B cell (primary cell): ENCODE measurements at regions not wholly inside any gene's neighbourhood (a gene's known extent, or its start where the extent isn't known, plus 50 kb on each side); places are given as distances from the start of the nearest gene placed in this dataset.

ENCODE experiments used
- ATAC-seq: fragments of 200-7000 bp; cut with Tn5 transposase; one replicate; pipeline ENCODE4 v1.10.0; 2021; ENCODE audit warnings: low read depth, mild to moderate bottlenecking, moderate number of reproducible peaks, moderate library complexity
- CTCF ChIA-PET: fragments of 350-600 bp; sonication (Branson Sonifier 250); formaldehyde crosslinking; loops from one replicate; lab custom pipeline; 2021; ENCODE audit warnings: antibody characterized with exemption, inconsistent platforms; lab: Charles Lee
- POLR2A ChIA-PET: fragments of 350-600 bp; sonication (Branson Sonifier 250); formaldehyde crosslinking; loops from one replicate; lab custom pipeline; 2021; ENCODE audit warnings: antibody characterized with exemption; lab: Charles Lee
- DNase-seq: peaks from one replicate; pipeline ENCODE4 v3.0.0; 2013
- H2AFZ ChIP-seq: 2 replicates; pipeline ENCODE4 v1.6.1; 2012; ENCODE audit warnings: mild to moderate bottlenecking, low read depth, low read length; ENCODE audit not compliant: insufficient read depth, poor library complexity, severe bottlenecking
- H3K27ac ChIP-seq, 2 donors: 1 replicate in 1 of 2; 2 replicates in 1 of 2; pipeline ENCODE4 v1.5.1; 2012 to 2013; ENCODE audit warnings: low read length in 2 of 2, mild to moderate bottlenecking in 2 of 2, moderate library complexity in 1 of 2
- H3K27me3 ChIP-seq, 4 experiments: fragments of 200-600 bp in 1 of 4; sonication (generic) in 1 of 4; replicated peaks in 1 of 4; 1 replicate in 2 of 4; 2 replicates in 2 of 4; pipeline versions ENCODE4 v1.6.1 to v1.7.0; 2013 to 2016; ENCODE audit warnings: low read length in 3 of 4, mild to moderate bottlenecking in 2 of 4, mixed read lengths in 1 of 4, moderate library complexity in 1 of 4; ENCODE audit not compliant: insufficient read depth in 4 of 4, control insufficient read depth in 3 of 4; ENCODE audit errors: control extremely low read depth in 1 of 4
- H3K36me3 ChIP-seq, 2 experiments: replicated peaks in 1 of 2; 1 replicate in 1 of 2; 2 replicates in 1 of 2; pipeline versions ENCODE4 v1.6.1 to v1.7.1; 2013; ENCODE audit warnings: low read length in 1 of 2; ENCODE audit not compliant: insufficient read depth in 2 of 2, control insufficient read depth in 1 of 2; ENCODE audit errors: control extremely low read depth in 1 of 2, extremely low read depth in 1 of 2
- H3K4me1 ChIP-seq, 2 donors: fragments of 200-600 bp in 1 of 2; sonication (generic) in 1 of 2; 1 replicate in 1 of 2; 2 replicates in 1 of 2; pipeline versions ENCODE4 v1.5.1 to v1.6.1; 2013 to 2017; ENCODE audit warnings: low read length in 2 of 2; ENCODE audit not compliant: control insufficient read depth in 2 of 2, insufficient read depth in 2 of 2
- H3K4me2 ChIP-seq: replicated peaks from 2 replicates; pipeline ENCODE3; 2012; ENCODE audit warnings: mild to moderate bottlenecking, low read depth, low read length; ENCODE audit not compliant: poor library complexity, severe bottlenecking
- H3K4me3 ChIP-seq, 5 experiments: fragments of 200-600 bp in 1 of 5; sonication (generic) in 1 of 5; 1 replicate in 3 of 5; 2 replicates in 2 of 5; pipeline versions ENCODE4 v1.5.1 to v1.7.0; 2011 to 2016; ENCODE audit warnings: low read length in 4 of 5, mild to moderate bottlenecking in 4 of 5, low read depth in 2 of 5, control low read depth in 1 of 5, moderate library complexity in 1 of 5; ENCODE audit not compliant: insufficient read depth in 1 of 5; ENCODE audit errors: control extremely low read depth in 1 of 5, extremely low read depth in 1 of 5
- H3K79me2 ChIP-seq: fragments of 200-600 bp; sonication (generic); one replicate; pipeline ENCODE4 v1.6.0; 2016; ENCODE audit warnings: low read length; ENCODE audit not compliant: control insufficient read depth, insufficient read depth
- H3K9ac ChIP-seq: fragments of 200-600 bp; sonication (generic); 2 replicates; pipeline ENCODE4 v1.6.1; 2017; ENCODE audit warnings: mild to moderate bottlenecking, low read length, moderate library complexity
- H3K9me3 ChIP-seq, 3 donors: one replicate each; pipeline versions ENCODE4 v1.6.1 to v1.7.1; 2013; ENCODE audit warnings: low read length in 2 of 3; ENCODE audit not compliant: control insufficient read depth in 2 of 3, insufficient read depth in 1 of 3; ENCODE audit errors: control extremely low read depth in 1 of 3
- H4K20me1 ChIP-seq: 2 replicates; pipeline ENCODE4 v1.6.0; 2012; ENCODE audit warnings: mild to moderate bottlenecking, low read length; ENCODE audit not compliant: insufficient read depth, control insufficient read depth, poor library complexity, severe bottlenecking
- H3K27ac Mint-ChIP-seq: one replicate; pipeline ENCODE4 v1.8.0; 2021; ENCODE audit warnings: mixed read lengths
- H3K27me3 Mint-ChIP-seq: one replicate; pipeline ENCODE4 v1.8.0; 2021; ENCODE audit warnings: mixed read lengths
- H3K4me1 Mint-ChIP-seq: one replicate; pipeline ENCODE4 v1.8.0; 2021; ENCODE audit warnings: mixed read lengths
- H3K4me3 Mint-ChIP-seq: one replicate; pipeline ENCODE4 v1.8.0; 2021; ENCODE audit warnings: mixed read lengths
- H3K9me3 Mint-ChIP-seq: one replicate; pipeline ENCODE4 v1.8.0; 2022; ENCODE audit warnings: mixed read lengths; ENCODE audit not compliant: insufficient read depth
- EZH2 ChIP-seq: IDR thresholded peaks from 2 replicates; pipeline ENCODE4 v1.6.1; 2012; ENCODE audit warnings: borderline replicate concordance, low read depth, mild to moderate bottlenecking, moderate library complexity, low read length; ENCODE audit not compliant: insufficient read depth, poor library complexity, severe bottlenecking
- WGBS: methylation state at CpG from one replicate; pipeline ENCODE4 v1.1.5; 2013; ENCODE audit warnings: missing lambda C conversion rate; ENCODE audit not compliant: insufficient coverage; 5-methylcytosine and 5-hydroxymethylcytosine counted together
- intact Hi-C: fragments of 100-400 bp; cut with micrococcal nuclease; formaldehyde crosslinking; loops from one replicate; pipeline ENCODE4 v1.10.0; 2022
- TF ChIP-seq, protein P1 (sequence below): fragments of 200-600 bp; IDR thresholded peaks from one replicate; pipeline ENCODE4 v1.8.0; 2022; ENCODE audit warnings: antibody characterized with exemption, mild to moderate bottlenecking

DNA sequence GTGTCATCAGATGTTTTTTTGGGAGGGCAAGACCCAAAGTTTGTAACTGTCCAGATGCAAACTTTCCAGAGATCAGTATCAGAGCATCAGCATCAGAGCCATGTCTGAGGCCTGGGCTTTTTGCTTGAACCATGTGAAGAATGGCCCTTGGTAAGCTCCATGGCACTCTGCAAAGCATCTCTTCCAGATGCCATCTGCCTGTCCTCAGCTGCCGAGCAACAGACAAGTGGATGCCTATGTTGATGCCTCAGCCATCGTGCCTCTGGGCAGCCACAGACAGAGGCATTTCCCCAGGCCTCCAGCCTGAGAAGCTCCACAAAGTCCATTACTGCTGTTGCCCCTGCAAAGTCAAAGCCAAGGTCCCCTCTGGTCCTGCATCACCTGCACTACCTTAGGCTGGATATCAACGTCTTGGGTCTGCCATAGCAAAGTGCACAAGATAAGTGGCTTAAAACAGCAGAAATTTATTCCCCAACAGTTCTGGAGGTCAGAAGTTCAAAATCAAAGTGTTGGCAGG, 670.2 kb upstream of the MKI67 start:
- no peak for DNase-seq
- Histone ChIP-seq H3K4me3 (no peak overlapping the region), H3K4me2 (no peak overlapping the region), H3K36me3 (no peaks in the 10 kb centered on the region), H3K27me3 (no peaks in the 10 kb centered on the region), H2AFZ (no peak overlapping the region), H3K4me1 (no peaks in the 10 kb centered on the region), H3K27ac (no peak overlapping the region), H4K20me1 (no peaks in the 10 kb centered on the region), H3K9me3 (peaks cover 0 to 5% (median 0%) of the 10 kb centered on the region in 3 donors), H3K9ac (no peak overlapping the region), H3K79me2 (no peaks in the 10 kb centered on the region)
- intact Hi-C loops: no loop called here
- ChIA-PET POLR2A (no interaction called here), CTCF (no interaction called here)
- Mint-ChIP-seq H3K4me1 (no peaks in the 10 kb centered on the region), H3K4me3 (no peak overlapping the region), H3K27me3 (no peaks in the 10 kb centered on the region), H3K9me3 (peaks cover 2% of the 10 kb centered on the region), H3K27ac (no peak overlapping the region)
- TF ChIP-seq, protein P1, sequence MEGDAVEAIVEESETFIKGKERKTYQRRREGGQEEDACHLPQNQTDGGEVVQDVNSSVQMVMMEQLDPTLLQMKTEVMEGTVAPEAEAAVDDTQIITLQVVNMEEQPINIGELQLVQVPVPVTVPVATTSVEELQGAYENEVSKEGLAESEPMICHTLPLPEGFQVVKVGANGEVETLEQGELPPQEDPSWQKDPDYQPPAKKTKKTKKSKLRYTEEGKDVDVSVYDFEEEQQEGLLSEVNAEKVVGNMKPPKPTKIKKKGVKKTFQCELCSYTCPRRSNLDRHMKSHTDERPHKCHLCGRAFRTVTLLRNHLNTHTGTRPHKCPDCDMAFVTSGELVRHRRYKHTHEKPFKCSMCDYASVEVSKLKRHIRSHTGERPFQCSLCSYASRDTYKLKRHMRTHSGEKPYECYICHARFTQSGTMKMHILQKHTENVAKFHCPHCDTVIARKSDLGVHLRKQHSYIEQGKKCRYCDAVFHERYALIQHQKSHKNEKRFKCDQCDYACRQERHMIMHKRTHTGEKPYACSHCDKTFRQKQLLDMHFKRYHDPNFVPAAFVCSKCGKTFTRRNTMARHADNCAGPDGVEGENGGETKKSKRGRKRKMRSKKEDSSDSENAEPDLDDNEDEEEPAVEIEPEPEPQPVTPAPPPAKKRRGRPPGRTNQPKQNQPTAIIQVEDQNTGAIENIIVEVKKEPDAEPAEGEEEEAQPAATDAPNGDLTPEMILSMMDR: no peak
- no peak for TF ChIP-seq EZH2
- WGBS: 74% methylated on average over 3 of the region's 3 CpGs
- ATAC-seq: no peak

DNA sequence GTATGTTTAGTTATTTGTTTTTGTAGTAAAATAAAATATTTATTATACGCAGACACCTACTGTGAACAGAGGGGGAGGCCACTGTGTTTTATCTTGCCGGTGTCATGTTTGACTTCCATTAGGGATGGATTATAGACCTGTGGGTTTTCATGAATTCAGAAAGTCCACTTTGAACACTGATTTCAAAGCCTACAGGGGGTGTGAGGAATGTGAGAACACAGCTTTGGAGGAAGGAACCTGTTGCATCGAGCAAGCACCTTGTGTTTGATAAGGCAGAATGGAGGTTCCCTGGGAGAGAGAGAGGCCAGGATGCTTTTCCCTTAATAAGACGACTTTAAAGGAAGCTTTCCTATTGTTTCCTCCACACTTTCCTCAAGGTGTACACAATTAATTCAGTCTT, 665.0 kb upstream of the MGMT start:
- Histone ChIP-seq H3K79me2 (no peaks in the 10 kb centered on the region), H3K4me1 (no peaks in the 10 kb centered on the region), H4K20me1 (no peaks in the 10 kb centered on the region), H3K9me3 (peaks cover 0 to 10% (median 0%) of the 10 kb centered on the region in 3 donors), H3K36me3 (no peaks in the 10 kb centered on the region), H3K4me3 (no peak overlapping the region), H3K27ac (no peak overlapping the region), H3K4me2 (no peak overlapping the region), H2AFZ (no peak overlapping the region), H3K9ac (no peak overlapping the region), H3K27me3 (no peaks in the 10 kb centered on the region)
- Mint-ChIP-seq H3K27me3 (no peaks in the 10 kb centered on the region), H3K4me1 (no peaks in the 10 kb centered on the region), H3K9me3 (peaks cover 2% of the 10 kb centered on the region), H3K4me3 (no peak overlapping the region), H3K27ac (no peak overlapping the region)
- ATAC-seq: no peak
- WGBS: 50% methylated on average over 1 of the region's 4 CpGs
- ChIA-PET CTCF (no interaction called here), POLR2A (no interaction called here)
- intact Hi-C loops: no loop called here
- no peak for DNase-seq
- TF ChIP-seq, protein P1: no peak
- TF ChIP-seq EZH2: no peak
